ENCODE measurements at regions not wholly inside any gene's neighbourhood (a gene's known extent, or its start where the extent isn't known, plus 50 kb on each side); places are given as distances from the start of the nearest gene placed in this dataset.

DNA sequence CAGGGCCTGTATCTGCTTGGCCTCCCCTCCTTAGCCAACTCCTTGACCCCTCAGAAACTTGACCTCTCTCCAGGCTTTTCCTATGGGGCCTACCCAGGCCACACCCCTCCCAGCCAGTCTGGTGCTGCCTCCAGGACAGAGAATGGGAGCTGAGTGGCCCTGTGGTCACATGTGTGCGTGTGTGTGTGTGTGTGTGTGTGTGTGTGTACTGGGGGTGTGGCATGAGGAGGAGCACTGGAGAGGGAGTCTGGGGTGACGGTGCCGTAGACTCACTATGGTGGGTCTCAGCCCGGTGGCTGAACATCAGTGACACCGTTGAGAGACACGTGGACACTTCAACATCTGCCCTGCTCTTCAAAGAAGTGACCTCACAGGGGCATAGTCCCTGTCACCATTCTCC is 180.4 kb downstream of the ENGASE start:
- H3K27me3 Mint-ChIP-seq: peaks cover 25% of the 10 kb centered on the region
- no peak overlapping the region for H3K4me3 Mint-ChIP-seq
- DNase-seq: no peak
- no peaks in the 10 kb centered on the region for H3K9me3 Mint-ChIP-seq
- H3K4me1 Mint-ChIP-seq: no peaks in the 10 kb centered on the region
- H3K27ac Mint-ChIP-seq: no peak overlapping the region
- H3K36me3 Mint-ChIP-seq (ENCODE audit: low read depth): no peaks in the 10 kb centered on the region
- no peak for ATAC-seq

- DNase-seq: no peak
- ATAC-seq: no peak
- no peak overlapping the region for H3K27ac Mint-ChIP-seq
Observed at GRCh38 chr17:79252886-79253285, 178.3 kb downstream of the ENGASE start.

DNA sequence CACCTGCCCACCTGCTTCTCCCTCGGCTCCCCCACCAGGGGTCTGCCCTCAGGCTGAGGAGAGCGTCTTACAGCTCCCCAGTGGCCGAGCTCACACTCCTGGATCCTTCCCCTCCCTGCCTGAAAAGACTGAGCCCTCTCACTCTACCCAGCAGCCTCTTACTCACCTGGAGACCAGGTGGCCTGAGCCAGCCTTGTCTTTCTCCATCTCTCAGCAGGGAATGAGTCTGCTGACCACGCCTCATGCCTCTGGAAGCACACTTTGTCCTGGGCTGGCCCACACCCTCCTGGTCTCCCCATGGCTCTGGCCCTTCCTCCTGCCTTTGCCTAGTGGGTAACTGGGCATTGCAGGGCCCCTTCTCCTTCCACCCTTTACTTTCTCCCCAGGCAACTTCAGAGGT is 177.2 kb downstream of the ENGASE start:
- H3K36me3 Mint-ChIP-seq (ENCODE audit: low read depth): no peaks in the 10 kb centered on the region
- DNase-seq (no peak), ATAC-seq (no peak)
- H3K4me1 Mint-ChIP-seq: no peaks in the 10 kb centered on the region
- no peak overlapping the region for H3K27ac Mint-ChIP-seq
- H3K4me3 Mint-ChIP-seq: no peak overlapping the region
- no peaks in the 10 kb centered on the region for H3K9me3 Mint-ChIP-seq
- peaks cover 31% of the 10 kb centered on the region for H3K27me3 Mint-ChIP-seq

More at GRCh38 chr17:79252886-79253285, 178.3 kb downstream of the ENGASE start:
- Mint-ChIP-seq H3K4me1 (no peaks in the 10 kb centered on the region), H3K4me3 (no peak overlapping the region), H3K9me3 (no peaks in the 10 kb centered on the region), H3K27me3 (peaks cover 33% of the 10 kb centered on the region), H3K36me3 (ENCODE audit: low read depth) (no peaks in the 10 kb centered on the region)

DNA sequence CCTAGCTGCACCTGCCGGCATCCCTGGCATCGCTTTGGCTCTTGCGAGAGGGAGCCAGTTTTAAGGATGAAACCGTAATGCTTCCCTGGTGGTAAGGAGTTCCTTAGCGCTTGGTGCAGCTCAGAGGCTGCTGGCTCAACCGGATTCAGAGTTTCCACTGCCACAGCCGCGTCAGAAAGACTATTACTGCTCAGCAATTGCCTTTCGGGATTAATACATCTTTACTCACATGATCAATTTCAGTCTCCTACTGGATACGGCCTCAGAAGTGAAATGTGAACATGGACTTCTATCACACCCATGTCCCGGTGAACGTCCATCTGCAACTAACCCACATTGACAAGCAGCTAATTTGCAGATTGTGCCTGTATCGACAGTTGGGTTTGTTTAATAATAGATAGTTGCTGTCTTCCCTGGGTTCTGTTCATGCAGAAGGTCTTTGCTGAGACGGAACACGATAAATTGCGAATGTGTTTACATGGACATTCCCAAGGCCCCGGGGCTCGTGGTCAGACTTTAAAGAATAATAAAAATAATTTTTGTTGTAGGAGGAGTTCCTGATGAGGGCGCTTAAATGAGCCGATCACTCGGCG is 175.4 kb downstream of the ENGASE start:
- H3K36me3 Mint-ChIP-seq (ENCODE audit: low read depth): no peaks in the 10 kb centered on the region
- no peaks in the 10 kb centered on the region for H3K9me3 Mint-ChIP-seq
- H3K27me3 Mint-ChIP-seq: peaks cover 34% of the 10 kb centered on the region
- H3K27ac Mint-ChIP-seq: no peak overlapping the region
- no peaks in the 10 kb centered on the region for H3K4me1 Mint-ChIP-seq
- no peak for DNase-seq
- no peak for ATAC-seq
- H3K4me3 Mint-ChIP-seq: no peak overlapping the region

DNA sequence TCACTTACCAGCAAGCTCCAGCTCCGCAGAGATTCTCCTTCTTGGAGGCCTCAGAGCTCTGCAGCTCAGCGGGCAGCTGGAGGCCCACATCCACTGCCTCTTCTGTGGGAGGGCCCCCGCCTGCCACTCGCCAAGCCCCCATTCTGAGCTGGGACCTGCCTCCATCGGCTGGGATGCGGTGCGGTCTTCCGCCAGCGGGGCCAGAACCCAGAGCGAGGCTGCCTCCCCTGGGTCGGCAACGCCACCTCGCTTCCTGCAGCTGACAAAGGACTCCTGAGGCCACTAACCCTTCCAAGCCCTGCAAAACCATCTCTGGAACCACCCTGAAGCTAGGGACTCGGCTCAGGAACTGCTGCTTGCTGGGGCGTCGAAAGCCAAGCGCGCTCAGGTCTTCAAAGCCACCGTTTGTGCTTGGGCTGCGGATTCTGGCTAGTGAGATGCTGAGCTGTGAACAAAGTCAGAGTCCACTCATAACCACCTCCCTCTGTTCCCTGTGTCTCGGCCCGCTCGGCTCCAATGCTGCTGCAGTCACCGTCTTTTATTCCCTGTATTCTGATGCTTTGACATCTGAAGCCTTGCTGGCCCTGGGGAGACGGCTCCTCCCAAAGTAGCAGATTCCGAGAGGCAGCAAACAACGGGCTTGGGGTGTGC is 174.3 kb downstream of the ENGASE start:
- Mint-ChIP-seq H3K9me3 (no peaks in the 10 kb centered on the region), H3K27me3 (peaks cover 34% of the 10 kb centered on the region), H3K4me1 (no peaks in the 10 kb centered on the region), H3K36me3 (ENCODE audit: low read depth) (no peaks in the 10 kb centered on the region), H3K4me3 (no peak overlapping the region), H3K27ac (no peak overlapping the region)
- DNase-seq: no peak
- ATAC-seq: no peak

GRCh38 chr17:79246225-79247190 is 171.9 kb downstream of the ENGASE start:
- Mint-ChIP-seq H3K36me3 (ENCODE audit: low read depth) (no peaks in the 10 kb centered on the region), H3K4me1 (no peaks in the 10 kb centered on the region), H3K27me3 (peaks cover 17% of the 10 kb centered on the region), H3K4me3 (no peak overlapping the region), H3K27ac (no peak overlapping the region), H3K9me3 (no peaks in the 10 kb centered on the region)
- ATAC-seq: no peak
- no peak for DNase-seq

GRCh38 chr17:79244665-79245064 is 170.0 kb downstream of the ENGASE start:
- no peak for ATAC-seq
- Mint-ChIP-seq H3K4me1 (no peaks in the 10 kb centered on the region), H3K9me3 (no peaks in the 10 kb centered on the region)

GRCh38 chr17:79243996-79244395 is 169.4 kb downstream of the ENGASE start:
- no peaks in the 10 kb centered on the region for H3K4me1 Mint-ChIP-seq
- no peak overlapping the region for H3K27ac Mint-ChIP-seq
- DNase-seq: no peak
- no peak overlapping the region for H3K4me3 Mint-ChIP-seq
- no peaks in the 10 kb centered on the region for H3K36me3 Mint-ChIP-seq (ENCODE audit: low read depth)
- no peaks in the 10 kb centered on the region for H3K9me3 Mint-ChIP-seq
- peaks cover 3% of the 10 kb centered on the region for H3K27me3 Mint-ChIP-seq
- ATAC-seq: no peak

More at GRCh38 chr17:79244665-79245064, 170.0 kb downstream of the ENGASE start:
- Mint-ChIP-seq H3K27ac (no peak overlapping the region), H3K4me3 (no peak overlapping the region), H3K36me3 (ENCODE audit: low read depth) (no peaks in the 10 kb centered on the region), H3K27me3 (peaks cover 9% of the 10 kb centered on the region)
- DNase-seq: no peak

GRCh38 chr17:79243603-79243990 is 169.0 kb downstream of the ENGASE start:
- Mint-ChIP-seq H3K36me3 (ENCODE audit: low read depth) (no peaks in the 10 kb centered on the region), H3K27ac (no peak overlapping the region), H3K4me3 (no peak overlapping the region), H3K27me3 (peaks cover 3% of the 10 kb centered on the region), H3K9me3 (no peaks in the 10 kb centered on the region), H3K4me1 (no peaks in the 10 kb centered on the region)
- no peak for ATAC-seq
- DNase-seq: no peak

- H3K27ac Mint-ChIP-seq: no peak overlapping the region
- peaks cover 3% of the 10 kb centered on the region for H3K27me3 Mint-ChIP-seq
- ATAC-seq: no peak
- no peaks in the 10 kb centered on the region for H3K9me3 Mint-ChIP-seq
- H3K36me3 Mint-ChIP-seq (ENCODE audit: low read depth): no peaks in the 10 kb centered on the region
- H3K4me1 Mint-ChIP-seq: no peaks in the 10 kb centered on the region
- H3K4me3 Mint-ChIP-seq: no peak overlapping the region
- DNase-seq: no peak
Observed at GRCh38 chr17:79242873-79243602, 168.4 kb downstream of the ENGASE start.

DNA sequence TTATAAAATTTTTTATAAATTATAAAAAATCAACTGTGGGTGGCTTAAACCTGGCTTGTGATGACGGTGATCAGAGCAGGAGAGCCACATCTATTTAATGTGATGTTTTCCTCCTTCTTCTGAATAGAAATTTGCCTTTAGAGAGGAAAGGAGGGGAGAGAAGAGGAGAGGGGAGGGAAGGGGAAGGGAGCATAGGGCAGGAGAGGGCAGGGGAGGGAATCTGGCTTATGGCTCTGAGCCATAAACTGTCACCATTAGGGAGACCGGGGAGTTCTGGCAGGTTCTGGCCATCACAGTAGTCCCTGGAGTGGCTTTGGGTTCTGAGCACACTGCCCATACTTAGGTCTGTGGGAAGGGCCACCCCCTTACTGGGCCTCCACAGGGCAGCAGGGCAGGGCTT is 167.8 kb downstream of the ENGASE start:
- peaks cover 3% of the 10 kb centered on the region for H3K27me3 Mint-ChIP-seq
- DNase-seq (no peak), ATAC-seq (no peak)
- no peaks in the 10 kb centered on the region for H3K36me3 Mint-ChIP-seq (ENCODE audit: low read depth)
- H3K4me1 Mint-ChIP-seq: no peaks in the 10 kb centered on the region
- no peaks in the 10 kb centered on the region for H3K9me3 Mint-ChIP-seq
- no peak overlapping the region for H3K4me3 Mint-ChIP-seq
- no peak overlapping the region for H3K27ac Mint-ChIP-seq

DNA sequence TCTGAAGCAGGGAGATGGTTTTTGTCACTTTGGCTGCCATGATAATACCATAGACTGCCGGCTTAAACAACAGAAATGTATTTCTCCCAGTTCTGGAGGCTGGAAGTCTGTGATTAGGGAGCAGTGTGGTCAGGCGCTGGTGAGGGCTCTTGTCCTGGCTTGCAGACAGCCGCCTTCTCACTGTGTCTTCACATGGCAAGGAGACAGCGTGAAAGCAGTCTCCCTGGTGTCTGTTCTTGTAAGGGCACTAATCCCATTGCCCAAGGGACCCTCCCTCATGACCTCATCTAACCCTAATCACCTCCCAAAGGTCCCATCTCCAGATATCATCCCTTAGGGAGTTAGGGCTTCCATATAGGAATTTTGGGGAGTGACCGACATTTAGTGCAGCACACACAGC is 167.0 kb downstream of the ENGASE start:
- DNase-seq (no peak), ATAC-seq (no peak)
- H3K4me3 Mint-ChIP-seq: no peak overlapping the region
- no peaks in the 10 kb centered on the region for H3K4me1 Mint-ChIP-seq
- no peaks in the 10 kb centered on the region for H3K36me3 Mint-ChIP-seq (ENCODE audit: low read depth)
- no peaks in the 10 kb centered on the region for H3K9me3 Mint-ChIP-seq
- H3K27me3 Mint-ChIP-seq: peaks cover 4% of the 10 kb centered on the region
- no peak overlapping the region for H3K27ac Mint-ChIP-seq

GRCh38 chr17:79239205-79239604 is 164.6 kb downstream of the ENGASE start:
- Mint-ChIP-seq H3K27me3 (peaks cover 2% of the 10 kb centered on the region), H3K9me3 (no peaks in the 10 kb centered on the region), H3K4me1 (no peaks in the 10 kb centered on the region), H3K27ac (no peak overlapping the region), H3K4me3 (no peak overlapping the region), H3K36me3 (ENCODE audit: low read depth) (no peaks in the 10 kb centered on the region)
- ATAC-seq (no peak), DNase-seq (no peak)

DNA sequence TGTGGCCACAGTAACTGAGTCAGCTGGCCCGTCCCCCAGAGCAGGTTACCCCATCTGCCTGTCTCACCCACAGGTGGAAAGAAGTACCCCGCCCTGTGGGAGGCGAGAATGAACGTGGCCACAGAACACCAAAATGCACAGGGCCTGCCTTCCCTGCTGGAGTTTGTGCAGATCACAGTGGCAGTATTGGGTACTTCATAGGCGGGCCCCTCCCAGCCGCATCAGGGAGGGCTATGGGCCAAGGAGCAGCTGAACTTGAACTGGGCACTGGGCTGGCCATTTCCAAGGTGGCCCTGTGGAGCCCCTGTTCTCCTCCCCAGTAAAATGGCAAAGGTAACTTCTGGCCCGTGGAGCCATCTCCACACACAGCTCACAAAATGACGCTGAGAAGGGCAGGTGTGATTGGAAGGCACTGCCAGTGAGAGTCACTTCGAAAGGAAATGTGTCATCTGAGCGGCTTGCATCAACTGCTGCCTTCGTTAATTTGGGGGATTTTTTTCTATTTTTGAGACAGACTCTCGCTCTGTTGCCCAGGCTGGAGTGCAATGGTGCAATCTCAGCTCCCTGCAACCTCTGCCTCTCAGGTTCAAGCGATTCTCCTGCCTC is 162.9 kb downstream of the ENGASE start:
- H3K36me3 Mint-ChIP-seq (ENCODE audit: low read depth): no peaks in the 10 kb centered on the region
- H3K4me1 Mint-ChIP-seq: no peaks in the 10 kb centered on the region
- DNase-seq (no peak), ATAC-seq (no peak)
- H3K4me3 Mint-ChIP-seq: no peak overlapping the region
- no peaks in the 10 kb centered on the region for H3K9me3 Mint-ChIP-seq
- no peak overlapping the region for H3K27ac Mint-ChIP-seq
- H3K27me3 Mint-ChIP-seq: peaks cover 4% of the 10 kb centered on the region

Data from activated naive CD8-positive, alpha-beta T cell treated with anti-CD3 and anti-CD28 coated beads, Interleukin-2, amount 50 U/mL, for 24 hours (primary cell).